B cell (primary cell): ENCODE measurements at regions not wholly inside any gene's neighbourhood (a gene's known extent, or its start where the extent isn't known, plus 50 kb on each side); places are given as distances from the start of the nearest gene placed in this dataset.

Source experiments
- ATAC-seq: fragments of 200-7000 bp; cut with Tn5 transposase; one replicate; pipeline ENCODE4 v1.10.0; 2021; ENCODE audit warnings: low read depth, mild to moderate bottlenecking, moderate number of reproducible peaks, moderate library complexity
- CTCF ChIA-PET: fragments of 350-600 bp; sonication (Branson Sonifier 250); formaldehyde crosslinking; loops from one replicate; lab custom pipeline; 2021; ENCODE audit warnings: antibody characterized with exemption, inconsistent platforms; lab: Charles Lee
- POLR2A ChIA-PET: fragments of 350-600 bp; sonication (Branson Sonifier 250); formaldehyde crosslinking; loops from one replicate; lab custom pipeline; 2021; ENCODE audit warnings: antibody characterized with exemption; lab: Charles Lee
- DNase-seq: peaks from one replicate; pipeline ENCODE4 v3.0.0; 2013
- H2AFZ ChIP-seq: 2 replicates; pipeline ENCODE4 v1.6.1; 2012; ENCODE audit warnings: mild to moderate bottlenecking, low read depth, low read length; ENCODE audit not compliant: insufficient read depth, poor library complexity, severe bottlenecking
- H3K27ac ChIP-seq, 2 donors: 1 replicate in 1 of 2; 2 replicates in 1 of 2; pipeline ENCODE4 v1.5.1; 2012 to 2013; ENCODE audit warnings: low read length in 2 of 2, mild to moderate bottlenecking in 2 of 2, moderate library complexity in 1 of 2
- H3K27me3 ChIP-seq, 4 experiments: fragments of 200-600 bp in 1 of 4; sonication (generic) in 1 of 4; replicated peaks in 1 of 4; 1 replicate in 2 of 4; 2 replicates in 2 of 4; pipeline versions ENCODE4 v1.6.1 to v1.7.0; 2013 to 2016; ENCODE audit warnings: low read length in 3 of 4, mild to moderate bottlenecking in 2 of 4, mixed read lengths in 1 of 4, moderate library complexity in 1 of 4; ENCODE audit not compliant: insufficient read depth in 4 of 4, control insufficient read depth in 3 of 4; ENCODE audit errors: control extremely low read depth in 1 of 4
- H3K36me3 ChIP-seq, 2 experiments: replicated peaks in 1 of 2; 1 replicate in 1 of 2; 2 replicates in 1 of 2; pipeline versions ENCODE4 v1.6.1 to v1.7.1; 2013; ENCODE audit warnings: low read length in 1 of 2; ENCODE audit not compliant: insufficient read depth in 2 of 2, control insufficient read depth in 1 of 2; ENCODE audit errors: control extremely low read depth in 1 of 2, extremely low read depth in 1 of 2
- H3K4me1 ChIP-seq, 2 donors: fragments of 200-600 bp in 1 of 2; sonication (generic) in 1 of 2; 1 replicate in 1 of 2; 2 replicates in 1 of 2; pipeline versions ENCODE4 v1.5.1 to v1.6.1; 2013 to 2017; ENCODE audit warnings: low read length in 2 of 2; ENCODE audit not compliant: control insufficient read depth in 2 of 2, insufficient read depth in 2 of 2
- H3K4me2 ChIP-seq: replicated peaks from 2 replicates; pipeline ENCODE3; 2012; ENCODE audit warnings: mild to moderate bottlenecking, low read depth, low read length; ENCODE audit not compliant: poor library complexity, severe bottlenecking
- H3K4me3 ChIP-seq, 5 experiments: fragments of 200-600 bp in 1 of 5; sonication (generic) in 1 of 5; 1 replicate in 3 of 5; 2 replicates in 2 of 5; pipeline versions ENCODE4 v1.5.1 to v1.7.0; 2011 to 2016; ENCODE audit warnings: low read length in 4 of 5, mild to moderate bottlenecking in 4 of 5, low read depth in 2 of 5, control low read depth in 1 of 5, moderate library complexity in 1 of 5; ENCODE audit not compliant: insufficient read depth in 1 of 5; ENCODE audit errors: control extremely low read depth in 1 of 5, extremely low read depth in 1 of 5
- H3K79me2 ChIP-seq: fragments of 200-600 bp; sonication (generic); one replicate; pipeline ENCODE4 v1.6.0; 2016; ENCODE audit warnings: low read length; ENCODE audit not compliant: control insufficient read depth, insufficient read depth
- H3K9ac ChIP-seq: fragments of 200-600 bp; sonication (generic); 2 replicates; pipeline ENCODE4 v1.6.1; 2017; ENCODE audit warnings: mild to moderate bottlenecking, low read length, moderate library complexity
- H3K9me3 ChIP-seq, 3 donors: one replicate each; pipeline versions ENCODE4 v1.6.1 to v1.7.1; 2013; ENCODE audit warnings: low read length in 2 of 3; ENCODE audit not compliant: control insufficient read depth in 2 of 3, insufficient read depth in 1 of 3; ENCODE audit errors: control extremely low read depth in 1 of 3
- H4K20me1 ChIP-seq: 2 replicates; pipeline ENCODE4 v1.6.0; 2012; ENCODE audit warnings: mild to moderate bottlenecking, low read length; ENCODE audit not compliant: insufficient read depth, control insufficient read depth, poor library complexity, severe bottlenecking
- H3K27ac Mint-ChIP-seq: one replicate; pipeline ENCODE4 v1.8.0; 2021; ENCODE audit warnings: mixed read lengths
- H3K27me3 Mint-ChIP-seq: one replicate; pipeline ENCODE4 v1.8.0; 2021; ENCODE audit warnings: mixed read lengths
- H3K4me1 Mint-ChIP-seq: one replicate; pipeline ENCODE4 v1.8.0; 2021; ENCODE audit warnings: mixed read lengths
- H3K4me3 Mint-ChIP-seq: one replicate; pipeline ENCODE4 v1.8.0; 2021; ENCODE audit warnings: mixed read lengths
- H3K9me3 Mint-ChIP-seq: one replicate; pipeline ENCODE4 v1.8.0; 2022; ENCODE audit warnings: mixed read lengths; ENCODE audit not compliant: insufficient read depth
- CTCF ChIP-seq: fragments of 200-600 bp; IDR thresholded peaks from one replicate; pipeline ENCODE4 v1.8.0; 2022; ENCODE audit warnings: antibody characterized with exemption, mild to moderate bottlenecking
- EZH2 ChIP-seq: IDR thresholded peaks from 2 replicates; pipeline ENCODE4 v1.6.1; 2012; ENCODE audit warnings: borderline replicate concordance, low read depth, mild to moderate bottlenecking, moderate library complexity, low read length; ENCODE audit not compliant: insufficient read depth, poor library complexity, severe bottlenecking
- WGBS: methylation state at CpG from one replicate; pipeline ENCODE4 v1.1.5; 2013; ENCODE audit warnings: missing lambda C conversion rate; ENCODE audit not compliant: insufficient coverage; 5-methylcytosine and 5-hydroxymethylcytosine counted together
- intact Hi-C: fragments of 100-400 bp; cut with micrococcal nuclease; formaldehyde crosslinking; loops from one replicate; pipeline ENCODE4 v1.10.0; 2022

GRCh38 chr4:183834252-183834651 is 70.9 kb upstream of the STOX2 start:
- ATAC-seq, result no peak
- Histone ChIP-seq H3K4me3 (no peak overlapping the region), H3K36me3 (no peaks in the 10 kb centered on the region), H3K27me3 (no peaks in the 10 kb centered on the region), H3K4me1 (no peaks in the 10 kb centered on the region), H3K9me3 (no peaks in the 10 kb centered on the region), H3K9ac (no peak overlapping the region), H4K20me1 (no peaks in the 10 kb centered on the region), H3K4me2 (no peak overlapping the region), H2AFZ (no peak overlapping the region), H3K27ac (no peak overlapping the region), H3K79me2 (no peaks in the 10 kb centered on the region)
- Mint-ChIP-seq H3K27me3 (peaks cover 27% of the 10 kb centered on the region), H3K4me1 (peaks cover 4% of the 10 kb centered on the region), H3K27ac (no peak overlapping the region), H3K4me3 (no peak overlapping the region), H3K9me3 (no peaks in the 10 kb centered on the region)
- TF ChIP-seq EZH2 (no peak), CTCF (no peak)
- DNase-seq, result no peak
- intact Hi-C loops, result no loop called here
- ChIA-PET CTCF (no interaction called here), POLR2A (no interaction called here)
- WGBS, result 84% methylated on average over 4 of the region's 9 CpGs

- H3K4me3 ChIP-seq, result no peak overlapping the region
- no peaks in the 10 kb centered on the region for H3K9me3 ChIP-seq
- no peak overlapping the region for H3K27ac Mint-ChIP-seq
- no peaks in the 10 kb centered on the region for H3K4me1 Mint-ChIP-seq
- H3K36me3 ChIP-seq, result no peaks in the 10 kb centered on the region
- H3K79me2 ChIP-seq, result no peaks in the 10 kb centered on the region
- WGBS, result 83% methylated on average over 1 of the region's 5 CpGs
- no peak for DNase-seq
- H3K9me3 Mint-ChIP-seq, result no peaks in the 10 kb centered on the region
- peaks cover 0 to 2% (median 0%) of the 10 kb centered on the region in 4 experiments for H3K27me3 ChIP-seq
- H3K27ac ChIP-seq, result no peak overlapping the region
- H3K9ac ChIP-seq, result no peak overlapping the region
- H3K27me3 Mint-ChIP-seq, result peaks cover 32% of the 10 kb centered on the region
- no peaks in the 10 kb centered on the region for H3K4me1 ChIP-seq
- ChIA-PET POLR2A (no interaction called here), CTCF (no interaction called here)
- no peak overlapping the region for H3K4me2 ChIP-seq
- no peak overlapping the region for H2AFZ ChIP-seq
- no peak overlapping the region for H3K4me3 Mint-ChIP-seq
- TF ChIP-seq CTCF, result no peak
- no peak for TF ChIP-seq EZH2
- intact Hi-C loops, result no loop called here
- ATAC-seq, result no peak
- H4K20me1 ChIP-seq, result no peaks in the 10 kb centered on the region
Measured at GRCh38 chr4:183837222-183837621, 67.9 kb upstream of the STOX2 start.
